GM23338 (cell line): ENCODE measurements at regions not wholly inside any gene's neighbourhood (a gene's known extent, or its start where the extent isn't known, plus 50 kb on each side); places are given as distances from the start of the nearest gene placed in this dataset.

Source experiments
- CREB1 ChIP-seq: fragments of 250-450 bp; sonication (Bioruptor Pico); IDR thresholded peaks from 2 replicates; pipeline ENCODE4 v1.5.0; 2020; ENCODE audit warnings: low read depth, mild to moderate bottlenecking, moderate library complexity
- ETS1 ChIP-seq: IDR thresholded peaks from 2 replicates; pipeline ENCODE4 v1.6.1; 2016; ENCODE audit warnings: antibody characterized with exemption
- EZH2 ChIP-seq: fragments of 200-600 bp; sonication (generic); IDR thresholded peaks from one replicate; pipeline ENCODE4 v1.8.0; 2017; ENCODE audit warnings: antibody characterized with exemption, mild to moderate bottlenecking, low read depth; ENCODE audit not compliant: unreplicated experiment
- EZH2phosphoT487 ChIP-seq: fragments of 200-600 bp; sonication (generic); IDR thresholded peaks from one replicate; pipeline ENCODE4 v1.8.1; 2018; ENCODE audit warnings: antibody characterized with exemption; ENCODE audit not compliant: unreplicated experiment
- JUNB ChIP-seq: IDR thresholded peaks from one replicate; pipeline ENCODE4 v1.6.1; 2016; ENCODE audit warnings: antibody characterized with exemption; ENCODE audit not compliant: unreplicated experiment
- POLR2AphosphoS5 ChIP-seq: IDR thresholded peaks from 2 replicates; pipeline ENCODE4 v1.6.1; 2016; ENCODE audit warnings: antibody characterized with exemption, low read depth
- STAT1 ChIP-seq: IDR thresholded peaks from one replicate; pipeline ENCODE4 v1.6.1; 2016; ENCODE audit warnings: antibody characterized with exemption; ENCODE audit not compliant: unreplicated experiment
- ZNF114 ChIP-seq: fragments of 250-450 bp; sonication (Bioruptor Pico); IDR thresholded peaks from 2 replicates; pipeline ENCODE4 v1.5.0; 2020; ENCODE audit warnings: mild to moderate bottlenecking, moderate library complexity
- ZNF331 ChIP-seq: fragments of 250-450 bp; sonication (Bioruptor Pico); IDR thresholded peaks from 2 replicates; pipeline ENCODE4 v1.5.0; 2020; ENCODE audit warnings: low read depth, mild to moderate bottlenecking, moderate library complexity
- ZNF462 ChIP-seq: fragments of 250-450 bp; sonication (Bioruptor Pico); IDR thresholded peaks from 2 replicates; pipeline ENCODE4 v1.5.0; 2020; ENCODE audit warnings: mild to moderate bottlenecking, moderate library complexity
- TF ChIP-seq, protein P1 (sequence below): IDR thresholded peaks from one replicate; pipeline ENCODE4 v1.6.1; 2018; ENCODE audit warnings: antibody characterized with exemption; ENCODE audit not compliant: unreplicated experiment
- TF ChIP-seq, protein P2 (sequence below), 2 experiments: fragments of 200-600 bp in 1 of 2; sonication (generic) in 1 of 2; conservative IDR thresholded peaks; 2 replicates each; pipeline versions ENCODE4 v1.5.1 to v1.6.1; 2016 to 2017; ENCODE audit warnings: antibody characterized with exemption in 2 of 2, low read depth in 2 of 2, mild to moderate bottlenecking in 2 of 2, moderate library complexity in 1 of 2

DNA sequence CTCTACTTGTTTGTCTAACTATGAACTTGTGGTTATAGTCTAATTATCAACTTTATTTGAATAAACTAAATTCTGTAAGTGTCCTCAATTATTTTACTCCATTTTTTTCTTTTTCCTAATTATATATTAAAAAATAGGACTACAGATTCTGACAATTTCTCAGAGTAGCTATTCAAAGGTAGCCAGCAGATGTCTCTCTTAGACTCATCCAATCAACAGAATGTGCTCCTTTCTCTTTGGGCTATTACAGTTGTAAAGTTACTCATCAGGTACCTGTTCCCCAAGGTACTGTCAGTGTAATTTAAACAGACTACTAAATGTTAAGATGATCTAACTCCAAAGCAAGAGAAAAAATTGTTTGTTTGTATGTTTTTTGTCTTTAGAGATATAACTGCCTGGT is 248.6 kb downstream of the PCDH18 start:
- TF ChIP-seq ZNF114 (no peak), EZH2 (no peak), EZH2phosphoT487 (no peak), STAT1 (no peak), POLR2AphosphoS5 (no peak), ETS1 (no peak), ZNF331 (no peak), CREB1 (CRISPR knock-in tag) (no peak), JUNB (no peak), ZNF462 (CRISPR knock-in tag) (no peak)
- TF ChIP-seq, protein P1, sequence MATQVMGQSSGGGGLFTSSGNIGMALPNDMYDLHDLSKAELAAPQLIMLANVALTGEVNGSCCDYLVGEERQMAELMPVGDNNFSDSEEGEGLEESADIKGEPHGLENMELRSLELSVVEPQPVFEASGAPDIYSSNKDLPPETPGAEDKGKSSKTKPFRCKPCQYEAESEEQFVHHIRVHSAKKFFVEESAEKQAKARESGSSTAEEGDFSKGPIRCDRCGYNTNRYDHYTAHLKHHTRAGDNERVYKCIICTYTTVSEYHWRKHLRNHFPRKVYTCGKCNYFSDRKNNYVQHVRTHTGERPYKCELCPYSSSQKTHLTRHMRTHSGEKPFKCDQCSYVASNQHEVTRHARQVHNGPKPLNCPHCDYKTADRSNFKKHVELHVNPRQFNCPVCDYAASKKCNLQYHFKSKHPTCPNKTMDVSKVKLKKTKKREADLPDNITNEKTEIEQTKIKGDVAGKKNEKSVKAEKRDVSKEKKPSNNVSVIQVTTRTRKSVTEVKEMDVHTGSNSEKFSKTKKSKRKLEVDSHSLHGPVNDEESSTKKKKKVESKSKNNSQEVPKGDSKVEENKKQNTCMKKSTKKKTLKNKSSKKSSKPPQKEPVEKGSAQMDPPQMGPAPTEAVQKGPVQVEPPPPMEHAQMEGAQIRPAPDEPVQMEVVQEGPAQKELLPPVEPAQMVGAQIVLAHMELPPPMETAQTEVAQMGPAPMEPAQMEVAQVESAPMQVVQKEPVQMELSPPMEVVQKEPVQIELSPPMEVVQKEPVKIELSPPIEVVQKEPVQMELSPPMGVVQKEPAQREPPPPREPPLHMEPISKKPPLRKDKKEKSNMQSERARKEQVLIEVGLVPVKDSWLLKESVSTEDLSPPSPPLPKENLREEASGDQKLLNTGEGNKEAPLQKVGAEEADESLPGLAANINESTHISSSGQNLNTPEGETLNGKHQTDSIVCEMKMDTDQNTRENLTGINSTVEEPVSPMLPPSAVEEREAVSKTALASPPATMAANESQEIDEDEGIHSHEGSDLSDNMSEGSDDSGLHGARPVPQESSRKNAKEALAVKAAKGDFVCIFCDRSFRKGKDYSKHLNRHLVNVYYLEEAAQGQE, result no peak
- TF ChIP-seq, protein P2, sequence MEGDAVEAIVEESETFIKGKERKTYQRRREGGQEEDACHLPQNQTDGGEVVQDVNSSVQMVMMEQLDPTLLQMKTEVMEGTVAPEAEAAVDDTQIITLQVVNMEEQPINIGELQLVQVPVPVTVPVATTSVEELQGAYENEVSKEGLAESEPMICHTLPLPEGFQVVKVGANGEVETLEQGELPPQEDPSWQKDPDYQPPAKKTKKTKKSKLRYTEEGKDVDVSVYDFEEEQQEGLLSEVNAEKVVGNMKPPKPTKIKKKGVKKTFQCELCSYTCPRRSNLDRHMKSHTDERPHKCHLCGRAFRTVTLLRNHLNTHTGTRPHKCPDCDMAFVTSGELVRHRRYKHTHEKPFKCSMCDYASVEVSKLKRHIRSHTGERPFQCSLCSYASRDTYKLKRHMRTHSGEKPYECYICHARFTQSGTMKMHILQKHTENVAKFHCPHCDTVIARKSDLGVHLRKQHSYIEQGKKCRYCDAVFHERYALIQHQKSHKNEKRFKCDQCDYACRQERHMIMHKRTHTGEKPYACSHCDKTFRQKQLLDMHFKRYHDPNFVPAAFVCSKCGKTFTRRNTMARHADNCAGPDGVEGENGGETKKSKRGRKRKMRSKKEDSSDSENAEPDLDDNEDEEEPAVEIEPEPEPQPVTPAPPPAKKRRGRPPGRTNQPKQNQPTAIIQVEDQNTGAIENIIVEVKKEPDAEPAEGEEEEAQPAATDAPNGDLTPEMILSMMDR (conservative IDR thresholded peaks at IDR 0.05; ENCODE audit: low read depth in 2 of 2), result peak; percentile 50 to 65
